Mesenchymal stem cell (in vitro differentiated cells and primary cell): ENCODE measurements at regions not wholly inside any gene's neighbourhood (a gene's known extent, or its start where the extent isn't known, plus 50 kb on each side); places are given as distances from the start of the nearest gene placed in this dataset.
"Not testable (repeated sequence)": the region's sequence is repeated elsewhere in the genome, so short reads cannot be mapped to it uniquely, and the experiment has no call there.

ENCODE experiments used
- DNase-seq: peaks from one replicate; pipeline ENCODE4 v3.0.0-alpha.2; 2013
- H2AFZ ChIP-seq: one replicate; pipeline ENCODE4 v1.6.1; 2013; ENCODE audit warnings: low read depth, mild to moderate bottlenecking, control low read depth, inconsistent platforms, low read length, moderate library complexity
- H2AK5ac ChIP-seq: 2 replicates; pipeline ENCODE4 v1.6.1; 2013; ENCODE audit warnings: low read length, moderate library complexity, mild to moderate bottlenecking, inconsistent platforms; ENCODE audit not compliant: severe bottlenecking
- H2BK120ac ChIP-seq: one replicate; pipeline ENCODE4 v1.6.1; 2013; ENCODE audit warnings: low read depth, mild to moderate bottlenecking, inconsistent platforms, low read length, moderate library complexity
- H2BK12ac ChIP-seq, 2 experiments: one replicate each; pipeline ENCODE4 v1.6.1; 2013; ENCODE audit warnings: inconsistent platforms in 2 of 2, low read length in 2 of 2, mild to moderate bottlenecking in 2 of 2, moderate library complexity in 2 of 2, control low read depth in 1 of 2
- H2BK15ac ChIP-seq: one replicate; pipeline ENCODE4 v1.6.1; 2013; ENCODE audit warnings: mild to moderate bottlenecking, low read depth, inconsistent platforms; ENCODE audit not compliant: poor library complexity, severe bottlenecking
- H2BK5ac ChIP-seq: 2 replicates; pipeline ENCODE4 v1.6.1; 2013; ENCODE audit warnings: low read depth, mild to moderate bottlenecking, low read length, control low read depth, inconsistent platforms; ENCODE audit not compliant: poor library complexity, severe bottlenecking
- H3K14ac ChIP-seq, 2 experiments: one replicate each; pipeline ENCODE4 v1.6.1; 2013; ENCODE audit warnings: inconsistent platforms in 2 of 2, low read length in 2 of 2, control low read depth in 1 of 2, mild to moderate bottlenecking in 1 of 2, moderate library complexity in 1 of 2
- H3K18ac ChIP-seq, 2 experiments: one replicate each; pipeline ENCODE4 v1.6.1; 2013; ENCODE audit warnings: inconsistent platforms in 2 of 2, low read length in 2 of 2, control low read depth in 1 of 2, low read depth in 1 of 2, mild to moderate bottlenecking in 1 of 2
- H3K23ac ChIP-seq, 2 experiments: one replicate each; pipeline ENCODE4 v1.6.1; 2013; ENCODE audit warnings: inconsistent platforms in 2 of 2, low read length in 2 of 2, mild to moderate bottlenecking in 2 of 2, moderate library complexity in 2 of 2, control low read depth in 1 of 2
- H3K27ac ChIP-seq: 2 replicates; pipeline ENCODE4 v1.5.1; 2013; ENCODE audit warnings: mild to moderate bottlenecking, moderate library complexity, low read length, control low read depth, inconsistent platforms; ENCODE audit not compliant: poor library complexity, severe bottlenecking
- H3K27me3 ChIP-seq, 2 experiments: 2 replicates each; pipeline versions ENCODE4 v1.6.1 to v1.7.0; 2013; ENCODE audit warnings: low read length in 2 of 2, mild to moderate bottlenecking in 2 of 2, moderate library complexity in 2 of 2, control low read depth in 1 of 2, inconsistent platforms in 1 of 2; ENCODE audit not compliant: control insufficient read depth in 1 of 2, insufficient read depth in 1 of 2
- H3K36me3 ChIP-seq, 2 experiments: 2 replicates each; pipeline versions ENCODE4 v1.6.1 to v1.7.0; 2013; ENCODE audit warnings: low read length in 2 of 2, control low read depth in 1 of 2, inconsistent platforms in 1 of 2, low read depth in 1 of 2, mild to moderate bottlenecking in 1 of 2; ENCODE audit not compliant: insufficient read depth in 2 of 2, control insufficient read depth in 1 of 2
- H3K4ac ChIP-seq, 2 experiments: one replicate each; pipeline ENCODE4 v1.6.1; 2013; ENCODE audit warnings: inconsistent platforms in 2 of 2, low read length in 2 of 2, mild to moderate bottlenecking in 2 of 2, moderate library complexity in 2 of 2, control low read depth in 1 of 2, low read depth in 1 of 2
- H3K4me1 ChIP-seq: 2 replicates; pipeline ENCODE4 v1.6.1; 2013; ENCODE audit warnings: low read depth, low read length, control low read depth; ENCODE audit not compliant: control insufficient read depth, insufficient read depth
- H3K4me2 ChIP-seq: 2 replicates; pipeline ENCODE4 v1.6.1; 2013; ENCODE audit warnings: low read length, mild to moderate bottlenecking, inconsistent platforms; ENCODE audit not compliant: poor library complexity, severe bottlenecking
- H3K4me3 ChIP-seq, 2 experiments: 2 replicates each; pipeline versions ENCODE4 v1.5.1 to v1.7.0; 2013; ENCODE audit warnings: low read length in 2 of 2, mild to moderate bottlenecking in 2 of 2, control low read depth in 1 of 2, low read depth in 1 of 2; ENCODE audit not compliant: insufficient read depth in 1 of 2
- H3K79me1 ChIP-seq: replicated peaks from 2 replicates; pipeline ENCODE4 v1.6.1; 2013; ENCODE audit warnings: mild to moderate bottlenecking, control low read depth, low read length, inconsistent platforms; ENCODE audit not compliant: poor library complexity, severe bottlenecking
- H3K9ac ChIP-seq: 2 replicates; pipeline ENCODE4 v1.7.0; 2013; ENCODE audit warnings: mild to moderate bottlenecking, low read length, moderate library complexity
- H3K9me3 ChIP-seq: 2 replicates; pipeline ENCODE4 v1.7.0; 2013; ENCODE audit warnings: mild to moderate bottlenecking, low read length; ENCODE audit not compliant: control insufficient read depth
- H4K8ac ChIP-seq: one replicate; pipeline ENCODE4 v1.6.1; 2013; ENCODE audit warnings: inconsistent platforms, mild to moderate bottlenecking, low read length, moderate library complexity
- H4K91ac ChIP-seq: one replicate; pipeline ENCODE4 v1.6.1; 2013; ENCODE audit warnings: mild to moderate bottlenecking, low read length, inconsistent platforms
- WGBS: methylation state at CpG from one replicate; pipeline ENCODE4 v1.1.7; 2013; ENCODE audit warnings: mixed read lengths; 5-methylcytosine and 5-hydroxymethylcytosine counted together

DNA sequence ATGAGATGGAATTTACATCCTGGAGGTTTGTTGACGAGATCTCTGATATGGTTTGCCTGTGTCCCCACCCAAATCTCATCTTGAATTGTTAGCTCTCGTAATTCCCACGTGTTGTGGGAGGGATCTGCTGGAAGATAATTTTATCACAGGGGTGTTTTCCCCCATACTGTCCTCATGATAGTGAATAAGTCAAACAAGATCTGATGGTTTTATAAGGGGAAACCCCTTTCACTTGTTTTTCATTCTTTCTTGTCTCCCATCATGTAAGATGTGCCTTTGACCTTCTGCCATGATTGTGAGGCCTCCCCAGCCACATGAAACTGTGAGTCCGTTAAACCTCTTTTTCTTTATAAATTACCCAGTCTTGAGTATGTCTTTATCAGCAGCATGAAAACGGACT is 337.4 kb downstream of the BCL11B start:
- not testable (repeated sequence) for H3K23ac ChIP-seq, H3K4me3 ChIP-seq, H2AK5ac ChIP-seq, H2BK5ac ChIP-seq, H3K4me1 ChIP-seq, H3K14ac ChIP-seq, H3K9ac ChIP-seq, H3K79me1 ChIP-seq, H3K9me3 ChIP-seq, H4K91ac ChIP-seq, H2AFZ ChIP-seq, H2BK120ac ChIP-seq, H4K8ac ChIP-seq, DNase-seq, H3K4ac ChIP-seq, H2BK12ac ChIP-seq, H2BK15ac ChIP-seq, H3K27ac ChIP-seq, H3K18ac ChIP-seq, H3K4me2 ChIP-seq, H3K36me3 ChIP-seq
- H3K27me3 ChIP-seq: peaks cover 0 to 46% of the 10 kb centered on the region in 2 experiments
- WGBS: 81% methylated on average over 3 of the region's 5 CpGs

DNA sequence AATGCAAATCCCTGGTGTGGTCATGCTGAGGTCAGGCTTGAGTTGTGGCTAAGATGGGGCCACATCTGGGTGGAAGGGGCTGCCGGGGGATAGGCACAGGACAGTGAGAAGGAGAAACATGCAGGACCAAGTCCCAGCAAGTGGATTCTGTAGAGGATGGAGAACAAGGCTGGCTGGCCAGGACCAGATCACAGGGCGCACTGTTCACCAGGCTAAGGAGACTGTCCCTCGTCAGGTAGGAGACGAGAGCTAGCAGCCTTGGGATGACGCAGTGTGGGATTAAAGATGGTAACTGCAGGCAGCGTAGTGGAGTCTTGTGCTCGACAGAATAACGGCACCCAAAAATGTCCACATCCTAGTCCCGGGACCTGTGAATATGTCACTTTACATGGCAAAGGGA is 336.1 kb downstream of the BCL11B start:
- H2BK120ac ChIP-seq: no peak overlapping the region
- H3K4ac ChIP-seq: no peak overlapping the region
- no peak overlapping the region for H4K8ac ChIP-seq
- H3K4me1 ChIP-seq: no peaks in the 10 kb centered on the region
- H2BK5ac ChIP-seq: no peak overlapping the region
- H3K18ac ChIP-seq: no peak overlapping the region
- H2BK15ac ChIP-seq: no peak overlapping the region
- no peak overlapping the region for H2AFZ ChIP-seq
- no peak overlapping the region for H4K91ac ChIP-seq
- no peak overlapping the region for H2BK12ac ChIP-seq
- H3K27ac ChIP-seq: no peak overlapping the region
- no peak overlapping the region for H2AK5ac ChIP-seq
- no peaks in the 10 kb centered on the region for H3K36me3 ChIP-seq
- H3K27me3 ChIP-seq: peaks cover 0 to 52% of the 10 kb centered on the region in 2 experiments
- no peak for DNase-seq
- no peak overlapping the region for H3K23ac ChIP-seq
- H3K4me2 ChIP-seq: no peak overlapping the region
- H3K9ac ChIP-seq: no peak overlapping the region
- 91% methylated on average over 9 of the region's 9 CpGs for WGBS
- H3K9me3 ChIP-seq: no peaks in the 10 kb centered on the region
- no peak overlapping the region for H3K4me3 ChIP-seq
- no peaks in the 10 kb centered on the region for H3K79me1 ChIP-seq
- H3K14ac ChIP-seq: no peak overlapping the region

- H3K9me3 ChIP-seq: no peaks in the 10 kb centered on the region
- no peak overlapping the region for H3K23ac ChIP-seq
- H3K9ac ChIP-seq: no peak overlapping the region
- no peak overlapping the region for H3K27ac ChIP-seq
- no peak overlapping the region for H3K4me3 ChIP-seq
- no peak overlapping the region for H3K4me2 ChIP-seq
- H2BK15ac ChIP-seq: no peak overlapping the region
- no peak overlapping the region for H4K8ac ChIP-seq
- WGBS: 24% methylated on average over 1 of the region's 1 CpG
- no peak overlapping the region for H3K4ac ChIP-seq
- peaks cover 0 to 53% of the 10 kb centered on the region in 2 experiments for H3K27me3 ChIP-seq
- no peaks in the 10 kb centered on the region for H3K4me1 ChIP-seq
- DNase-seq: no peak
- H2BK120ac ChIP-seq: no peak overlapping the region
- no peak overlapping the region for H2BK12ac ChIP-seq
- H4K91ac ChIP-seq: no peak overlapping the region
- no peaks in the 10 kb centered on the region for H3K79me1 ChIP-seq
- H3K36me3 ChIP-seq: no peaks in the 10 kb centered on the region
- H3K14ac ChIP-seq: no peak overlapping the region
- no peak overlapping the region for H3K18ac ChIP-seq
- H2AK5ac ChIP-seq: no peak overlapping the region
- H2AFZ ChIP-seq: no peak overlapping the region
- H2BK5ac ChIP-seq: no peak overlapping the region
These were observed 335.0 kb downstream of the BCL11B start for GRCh38 chr14:98937021-98937420.

GRCh38 chr14:98937712-98938505 is 334.1 kb downstream of the BCL11B start:
- Histone ChIP-seq H3K27ac (no peak overlapping the region), H3K4me2 (no peak overlapping the region), H2AFZ (no peak overlapping the region), H3K18ac (no peak overlapping the region), H3K79me1 (no peaks in the 10 kb centered on the region), H2BK5ac (no peak overlapping the region), H3K36me3 (no peaks in the 10 kb centered on the region), H3K4me1 (no peaks in the 10 kb centered on the region), H2BK12ac (no peak overlapping the region), H3K23ac (no peak overlapping the region), H2BK15ac (no peak overlapping the region), H4K8ac (no peak overlapping the region), H3K4me3 (no peak overlapping the region), H3K4ac (no peak overlapping the region), H3K14ac (no peak overlapping the region), H3K9me3 (no peaks in the 10 kb centered on the region), H3K9ac (no peak overlapping the region), H2AK5ac (no peak overlapping the region), H3K27me3 (peaks cover 0 to 45% of the 10 kb centered on the region in 2 experiments), H2BK120ac (no peak overlapping the region), H4K91ac (no peak overlapping the region)
- WGBS: 77% methylated on average over 6 of the region's 6 CpGs
- no peak for DNase-seq
